GDM1 (cell line): ENCODE measurements at regions not wholly inside any gene's neighbourhood (a gene's known extent, or its start where the extent isn't known, plus 50 kb on each side); places are given as distances from the start of the nearest gene placed in this dataset.
A peak's percentile ranks its signal among the peaks of the same experiment; 100 is the strongest.

Source experiments
- DNase-seq: peaks from one replicate; lab custom pipeline; 2025; lab: John Stamatoyannopoulos, UW

GRCh38 chr9:118515947-118516346 lies 811.7 kb downstream of the TLR4 start:
- no peak for DNase-seq

GRCh38 chr9:118521261-118521660 lies 817.1 kb downstream of the TLR4 start:
- peak; percentile 8 for DNase-seq

- peak; percentile 78 for DNase-seq
These were observed 818.2 kb downstream of the TLR4 start for GRCh38 chr9:118522093-118523028.

- no peak for DNase-seq
These were observed 823.1 kb downstream of the TLR4 start for GRCh38 chr9:118527261-118527660.

- peak; percentile 8 for DNase-seq
These were observed 825.0 kb downstream of the TLR4 start for GRCh38 chr9:118529210-118529609.

GRCh38 chr9:118529624-118530214 lies 825.5 kb downstream of the TLR4 start:
- DNase-seq = no peak

GRCh38 chr9:118532592-118532991 lies 828.4 kb downstream of the TLR4 start:
- no peak for DNase-seq

- no peak for DNase-seq
These were observed 828.9 kb downstream of the TLR4 start for GRCh38 chr9:118533101-118533500.

- no peak for DNase-seq
These were observed 829.6 kb downstream of the TLR4 start for GRCh38 chr9:118533850-118534249.

- DNase-seq = no peak
These were observed 832.0 kb downstream of the TLR4 start for GRCh38 chr9:118536153-118536552.

GRCh38 chr9:118538959-118539358 lies 830.3 kb downstream of the BRINP1 start:
- no peak for DNase-seq

- no peak for DNase-seq
These were observed 815.8 kb downstream of the BRINP1 start for GRCh38 chr9:118553465-118553864.

GRCh38 chr9:118554987-118555386 lies 814.2 kb downstream of the BRINP1 start:
- no peak for DNase-seq

GRCh38 chr9:118558026-118558425 lies 811.2 kb downstream of the BRINP1 start:
- no peak for DNase-seq

GRCh38 chr9:118558891-118559290 lies 810.3 kb downstream of the BRINP1 start:
- no peak for DNase-seq

- no peak for DNase-seq
These were observed 808.2 kb downstream of the BRINP1 start for GRCh38 chr9:118561051-118561450.

GRCh38 chr9:118563677-118564076 lies 805.6 kb downstream of the BRINP1 start:
- no peak for DNase-seq

- no peak for DNase-seq
These were observed 801.4 kb downstream of the BRINP1 start for GRCh38 chr9:118567861-118568260.

GRCh38 chr9:118568704-118569103 lies 800.5 kb downstream of the BRINP1 start:
- no peak for DNase-seq

- DNase-seq = no peak
These were observed 800.1 kb downstream of the BRINP1 start for GRCh38 chr9:118569148-118569547.

GRCh38 chr9:118570066-118570465 lies 799.2 kb downstream of the BRINP1 start:
- DNase-seq = no peak

GRCh38 chr9:118575341-118576070 lies 793.7 kb downstream of the BRINP1 start:
- DNase-seq = no peak

GRCh38 chr9:118577121-118577520 lies 792.1 kb downstream of the BRINP1 start:
- DNase-seq = no peak
